ENCODE measurements at regions not wholly inside any gene's neighbourhood (a gene's known extent, or its start where the extent isn't known, plus 50 kb on each side); places are given as distances from the start of the nearest gene placed in this dataset.

DNA sequence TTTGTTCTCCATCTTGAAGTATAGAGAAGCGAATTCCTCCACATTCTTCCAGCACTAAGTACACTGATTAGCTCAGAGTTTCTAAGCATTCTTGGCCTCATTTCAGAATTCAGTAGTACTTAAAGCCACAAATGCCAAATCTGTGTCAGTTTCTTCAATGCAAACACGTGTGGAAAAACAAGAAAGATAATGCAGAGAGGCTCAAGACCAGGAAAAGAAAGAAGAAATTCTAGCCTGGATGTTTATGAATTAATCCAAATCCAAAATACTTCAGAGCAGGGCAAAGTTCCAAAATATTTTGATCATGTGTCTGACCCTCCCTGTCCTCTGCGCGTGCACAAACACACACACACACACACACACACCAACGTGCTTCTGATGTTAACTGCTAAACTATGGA, 457.6 kb downstream of the SLCO4C1 start (continued):
- TF ChIP-seq, protein P1, sequence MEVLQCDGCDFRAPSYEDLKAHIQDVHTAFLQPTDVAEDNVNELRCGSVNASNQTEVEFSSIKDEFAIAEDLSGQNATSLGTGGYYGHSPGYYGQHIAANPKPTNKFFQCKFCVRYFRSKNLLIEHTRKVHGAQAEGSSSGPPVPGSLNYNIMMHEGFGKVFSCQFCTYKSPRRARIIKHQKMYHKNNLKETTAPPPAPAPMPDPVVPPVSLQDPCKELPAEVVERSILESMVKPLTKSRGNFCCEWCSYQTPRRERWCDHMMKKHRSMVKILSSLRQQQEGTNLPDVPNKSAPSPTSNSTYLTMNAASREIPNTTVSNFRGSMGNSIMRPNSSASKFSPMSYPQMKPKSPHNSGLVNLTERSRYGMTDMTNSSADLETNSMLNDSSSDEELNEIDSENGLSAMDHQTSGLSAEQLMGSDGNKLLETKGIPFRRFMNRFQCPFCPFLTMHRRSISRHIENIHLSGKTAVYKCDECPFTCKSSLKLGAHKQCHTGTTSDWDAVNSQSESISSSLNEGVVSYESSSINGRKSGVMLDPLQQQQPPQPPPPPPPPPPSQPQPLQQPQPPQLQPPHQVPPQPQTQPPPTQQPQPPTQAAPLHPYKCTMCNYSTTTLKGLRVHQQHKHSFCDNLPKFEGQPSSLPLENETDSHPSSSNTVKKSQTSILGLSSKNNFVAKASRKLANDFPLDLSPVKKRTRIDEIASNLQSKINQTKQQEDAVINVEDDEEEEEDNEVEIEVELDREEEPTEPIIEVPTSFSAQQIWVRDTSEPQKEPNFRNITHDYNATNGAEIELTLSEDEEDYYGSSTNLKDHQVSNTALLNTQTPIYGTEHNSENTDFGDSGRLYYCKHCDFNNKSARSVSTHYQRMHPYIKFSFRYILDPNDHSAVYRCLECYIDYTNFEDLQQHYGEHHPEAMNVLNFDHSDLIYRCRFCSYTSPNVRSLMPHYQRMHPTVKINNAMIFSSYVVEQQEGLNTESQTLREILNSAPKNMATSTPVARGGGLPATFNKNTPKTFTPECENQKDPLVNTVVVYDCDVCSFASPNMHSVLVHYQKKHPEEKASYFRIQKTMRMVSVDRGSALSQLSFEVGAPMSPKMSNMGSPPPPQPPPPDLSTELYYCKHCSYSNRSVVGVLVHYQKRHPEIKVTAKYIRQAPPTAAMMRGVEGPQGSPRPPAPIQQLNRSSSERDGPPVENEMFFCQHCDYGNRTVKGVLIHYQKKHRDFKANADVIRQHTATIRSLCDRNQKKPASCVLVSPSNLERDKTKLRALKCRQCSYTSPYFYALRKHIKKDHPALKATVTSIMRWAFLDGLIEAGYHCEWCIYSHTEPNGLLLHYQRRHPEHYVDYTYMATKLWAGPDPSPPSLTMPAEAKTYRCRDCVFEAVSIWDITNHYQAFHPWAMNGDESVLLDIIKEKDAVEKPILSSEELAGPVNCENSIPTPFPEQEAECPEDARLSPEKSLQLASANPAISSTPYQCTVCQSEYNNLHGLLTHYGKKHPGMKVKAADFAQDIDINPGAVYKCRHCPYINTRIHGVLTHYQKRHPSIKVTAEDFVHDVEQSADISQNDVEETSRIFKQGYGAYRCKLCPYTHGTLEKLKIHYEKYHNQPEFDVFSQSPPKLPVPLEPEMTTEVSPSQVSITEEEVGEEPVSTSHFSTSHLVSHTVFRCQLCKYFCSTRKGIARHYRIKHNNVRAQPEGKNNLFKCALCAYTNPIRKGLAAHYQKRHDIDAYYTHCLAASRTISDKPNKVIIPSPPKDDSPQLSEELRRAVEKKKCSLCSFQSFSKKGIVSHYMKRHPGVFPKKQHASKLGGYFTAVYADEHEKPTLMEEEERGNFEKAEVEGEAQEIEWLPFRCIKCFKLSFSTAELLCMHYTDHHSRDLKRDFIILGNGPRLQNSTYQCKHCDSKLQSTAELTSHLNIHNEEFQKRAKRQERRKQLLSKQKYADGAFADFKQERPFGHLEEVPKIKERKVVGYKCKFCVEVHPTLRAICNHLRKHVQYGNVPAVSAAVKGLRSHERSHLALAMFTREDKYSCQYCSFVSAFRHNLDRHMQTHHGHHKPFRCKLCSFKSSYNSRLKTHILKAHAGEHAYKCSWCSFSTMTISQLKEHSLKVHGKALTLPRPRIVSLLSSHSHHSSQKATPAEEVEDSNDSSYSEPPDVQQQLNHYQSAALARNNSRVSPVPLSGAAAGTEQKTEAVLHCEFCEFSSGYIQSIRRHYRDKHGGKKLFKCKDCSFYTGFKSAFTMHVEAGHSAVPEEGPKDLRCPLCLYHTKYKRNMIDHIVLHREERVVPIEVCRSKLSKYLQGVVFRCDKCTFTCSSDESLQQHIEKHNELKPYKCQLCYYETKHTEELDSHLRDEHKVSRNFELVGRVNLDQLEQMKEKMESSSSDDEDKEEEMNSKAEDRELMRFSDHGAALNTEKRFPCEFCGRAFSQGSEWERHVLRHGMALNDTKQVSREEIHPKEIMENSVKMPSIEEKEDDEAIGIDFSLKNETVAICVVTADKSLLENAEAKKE (CRISPR knock-in tag; IDR thresholded peaks at IDR 0.05): no peak

DNA sequence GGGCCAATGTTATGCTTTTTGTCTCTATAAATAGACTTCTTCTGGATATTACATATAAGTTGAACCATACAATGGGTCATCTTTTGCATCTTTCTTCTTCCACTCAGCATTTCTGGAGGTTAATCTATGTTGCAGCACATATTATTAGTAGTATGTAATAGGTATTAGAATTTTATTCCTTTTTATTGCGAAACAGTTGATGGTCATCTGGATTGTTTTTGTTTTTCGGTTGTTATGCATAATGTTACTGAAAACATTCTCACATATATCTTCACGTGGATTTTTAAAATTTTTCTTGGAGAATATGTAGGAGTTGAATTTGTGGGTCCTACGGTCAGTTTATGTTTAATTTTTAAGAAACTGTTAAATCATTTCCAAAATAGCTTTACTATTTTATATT, 466.8 kb downstream of the SLCO4C1 start:
- H3K79me2 ChIP-seq (replicated peaks; ENCODE audit: insufficient read depth): no peaks in the 10 kb centered on the region
- H3K27ac Mint-ChIP-seq: no peak overlapping the region
- H3K4me3 ChIP-seq: no peak overlapping the region
- no peaks in the 10 kb centered on the region for H3K36me3 ChIP-seq (ENCODE audit: insufficient read depth)
- H2AFZ ChIP-seq: no peak overlapping the region
- no peak overlapping the region for H3K27ac ChIP-seq (ENCODE audit: low read depth)
- no peaks in the 10 kb centered on the region for H3K27me3 Mint-ChIP-seq (ENCODE audit: insufficient read depth, low read depth, poor library complexity)
- H3K4me1 ChIP-seq (ENCODE audit: insufficient read depth): no peaks in the 10 kb centered on the region
- H3K4me2 ChIP-seq: no peak overlapping the region
- no peaks in the 10 kb centered on the region for H3F3A ChIP-seq (replicated peaks; ENCODE audit: low read depth)
- TF ChIP-seq CREB1 (CRISPR knock-in tag; IDR thresholded peaks at IDR 0.05; ENCODE audit: low read depth) (no peak), EZH2phosphoT487 (IDR thresholded peaks at IDR 0.05; ENCODE audit: unreplicated experiment) (no peak), ZNF331 (CRISPR knock-in tag; IDR thresholded peaks at IDR 0.05; ENCODE audit: low read depth) (no peak), NANOG (IDR thresholded peaks at IDR 0.05; ENCODE audit: borderline replicate concordance) (no peak)
- no peaks in the 10 kb centered on the region for H3K4me1 Mint-ChIP-seq
- H3K9me2 ChIP-seq (ENCODE audit: insufficient read depth): no peaks in the 10 kb centered on the region
- no peaks in the 10 kb centered on the region for H3K36me3 Mint-ChIP-seq (ENCODE audit: low read depth)
- H3K9me3 Mint-ChIP-seq: peaks cover 3% of the 10 kb centered on the region
- ATAC-seq (no peak), DNase-seq (ENCODE audit: low spot score) (no peak)
- H4K20me1 ChIP-seq (replicated peaks; ENCODE audit: insufficient read depth): no peaks in the 10 kb centered on the region
- H3K4me3 Mint-ChIP-seq: no peak overlapping the region
- H3K27me3 ChIP-seq (ENCODE audit: insufficient read depth): no peaks in the 10 kb centered on the region

GRCh38 chr5:101811466-101811865, 484.6 kb downstream of the SLCO4C1 start:
- no peaks in the 10 kb centered on the region for H3K4me1 Mint-ChIP-seq
- TF ChIP-seq ZNF331 (CRISPR knock-in tag; IDR thresholded peaks at IDR 0.05; ENCODE audit: low read depth) (no peak), ETS1 (IDR thresholded peaks at IDR 0.05) (no peak), CREB1 (CRISPR knock-in tag; IDR thresholded peaks at IDR 0.05; ENCODE audit: low read depth) (no peak), POLR2AphosphoS5 (IDR thresholded peaks at IDR 0.05; ENCODE audit: low read depth) (no peak)
- TF ChIP-seq, protein P2, sequence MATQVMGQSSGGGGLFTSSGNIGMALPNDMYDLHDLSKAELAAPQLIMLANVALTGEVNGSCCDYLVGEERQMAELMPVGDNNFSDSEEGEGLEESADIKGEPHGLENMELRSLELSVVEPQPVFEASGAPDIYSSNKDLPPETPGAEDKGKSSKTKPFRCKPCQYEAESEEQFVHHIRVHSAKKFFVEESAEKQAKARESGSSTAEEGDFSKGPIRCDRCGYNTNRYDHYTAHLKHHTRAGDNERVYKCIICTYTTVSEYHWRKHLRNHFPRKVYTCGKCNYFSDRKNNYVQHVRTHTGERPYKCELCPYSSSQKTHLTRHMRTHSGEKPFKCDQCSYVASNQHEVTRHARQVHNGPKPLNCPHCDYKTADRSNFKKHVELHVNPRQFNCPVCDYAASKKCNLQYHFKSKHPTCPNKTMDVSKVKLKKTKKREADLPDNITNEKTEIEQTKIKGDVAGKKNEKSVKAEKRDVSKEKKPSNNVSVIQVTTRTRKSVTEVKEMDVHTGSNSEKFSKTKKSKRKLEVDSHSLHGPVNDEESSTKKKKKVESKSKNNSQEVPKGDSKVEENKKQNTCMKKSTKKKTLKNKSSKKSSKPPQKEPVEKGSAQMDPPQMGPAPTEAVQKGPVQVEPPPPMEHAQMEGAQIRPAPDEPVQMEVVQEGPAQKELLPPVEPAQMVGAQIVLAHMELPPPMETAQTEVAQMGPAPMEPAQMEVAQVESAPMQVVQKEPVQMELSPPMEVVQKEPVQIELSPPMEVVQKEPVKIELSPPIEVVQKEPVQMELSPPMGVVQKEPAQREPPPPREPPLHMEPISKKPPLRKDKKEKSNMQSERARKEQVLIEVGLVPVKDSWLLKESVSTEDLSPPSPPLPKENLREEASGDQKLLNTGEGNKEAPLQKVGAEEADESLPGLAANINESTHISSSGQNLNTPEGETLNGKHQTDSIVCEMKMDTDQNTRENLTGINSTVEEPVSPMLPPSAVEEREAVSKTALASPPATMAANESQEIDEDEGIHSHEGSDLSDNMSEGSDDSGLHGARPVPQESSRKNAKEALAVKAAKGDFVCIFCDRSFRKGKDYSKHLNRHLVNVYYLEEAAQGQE (IDR thresholded peaks at IDR 0.05; ENCODE audit: unreplicated experiment): no peak

More at GRCh38 chr5:101811466-101811865, 484.6 kb downstream of the SLCO4C1 start:
- Histone ChIP-seq H3K36me3 (ENCODE audit: insufficient read depth) (no peaks in the 10 kb centered on the region), H3K4me2 (no peak overlapping the region), H3K4me1 (ENCODE audit: insufficient read depth) (no peaks in the 10 kb centered on the region), H3K79me2 (replicated peaks; ENCODE audit: insufficient read depth) (no peaks in the 10 kb centered on the region), H3K27ac (ENCODE audit: low read depth) (no peak overlapping the region), H3K27me3 (ENCODE audit: insufficient read depth) (no peaks in the 10 kb centered on the region), H4K20me1 (replicated peaks; ENCODE audit: insufficient read depth) (no peaks in the 10 kb centered on the region), H2AFZ (no peak overlapping the region), H3K9me2 (ENCODE audit: insufficient read depth) (no peaks in the 10 kb centered on the region), H3F3A (replicated peaks; ENCODE audit: low read depth) (no peaks in the 10 kb centered on the region), H3K4me3 (no peak overlapping the region)
- Mint-ChIP-seq H3K27me3 (ENCODE audit: insufficient read depth, low read depth, poor library complexity) (no peaks in the 10 kb centered on the region), H3K27ac (no peak overlapping the region), H3K36me3 (ENCODE audit: low read depth) (no peaks in the 10 kb centered on the region), H3K9me3 (peaks cover 3% of the 10 kb centered on the region; the same call in 1 of the 3 replicates), H3K4me3 (no peak overlapping the region)
- no peak for DNase-seq (ENCODE audit: low spot score)
- no peak for ATAC-seq
